NCI-H460 (cell line): ENCODE measurements at regions not wholly inside any gene's neighbourhood (a gene's known extent, or its start where the extent isn't known, plus 50 kb on each side); places are given as distances from the start of the nearest gene placed in this dataset.

Experiments
- DNase-seq: peaks from one replicate; pipeline ENCODE4 v3.0.0-alpha.2; 2016; ENCODE audit warnings: low read depth; ENCODE audit errors: extremely low read depth

DNA sequence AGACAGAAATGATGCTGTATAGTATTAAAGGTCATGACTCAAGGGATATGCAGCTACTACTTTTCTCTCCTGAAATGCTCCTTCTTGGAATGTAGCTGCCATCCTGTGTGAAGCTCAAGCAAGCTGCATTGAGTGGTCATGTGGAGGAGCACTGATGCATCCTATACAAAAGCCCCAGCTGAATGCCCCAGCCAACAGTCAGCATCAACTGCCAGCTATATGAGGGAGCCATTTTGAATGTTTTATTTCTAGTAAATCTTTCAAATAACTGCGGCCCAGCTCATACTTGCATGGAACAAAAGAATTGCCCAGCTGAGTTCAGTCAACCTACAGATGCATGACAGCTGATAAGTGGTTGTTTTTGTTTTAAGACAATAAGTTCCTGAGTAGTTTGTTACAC lies 165.0 kb upstream of the GEMIN8 start:
- DNase-seq: no peak

GRCh38 chrX:14193547-14193946 lies 163.9 kb upstream of the GEMIN8 start:
- DNase-seq: no peak

GRCh38 chrX:14173873-14174272 lies 144.2 kb upstream of the GEMIN8 start:
- DNase-seq: no peak

DNA sequence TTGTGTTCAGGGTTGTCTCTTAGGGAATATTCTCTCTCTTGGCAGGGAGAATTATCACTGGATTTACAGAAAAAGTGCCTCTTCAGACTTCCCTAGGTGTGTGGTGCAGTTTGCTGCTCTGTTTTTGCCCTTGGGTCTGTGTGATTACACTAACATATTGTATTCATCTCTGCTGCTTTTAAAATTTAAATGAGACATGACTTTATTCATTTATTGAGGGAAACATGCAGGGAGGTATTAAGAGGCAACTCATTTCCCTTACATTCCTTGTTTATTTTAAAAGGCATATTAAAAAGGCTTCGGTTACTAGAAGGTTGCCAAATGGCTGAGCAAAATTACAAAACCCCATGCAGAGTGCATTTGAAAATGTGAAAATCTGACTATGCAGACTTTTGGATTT lies 135.1 kb upstream of the GEMIN8 start:
- DNase-seq: no peak

DNA sequence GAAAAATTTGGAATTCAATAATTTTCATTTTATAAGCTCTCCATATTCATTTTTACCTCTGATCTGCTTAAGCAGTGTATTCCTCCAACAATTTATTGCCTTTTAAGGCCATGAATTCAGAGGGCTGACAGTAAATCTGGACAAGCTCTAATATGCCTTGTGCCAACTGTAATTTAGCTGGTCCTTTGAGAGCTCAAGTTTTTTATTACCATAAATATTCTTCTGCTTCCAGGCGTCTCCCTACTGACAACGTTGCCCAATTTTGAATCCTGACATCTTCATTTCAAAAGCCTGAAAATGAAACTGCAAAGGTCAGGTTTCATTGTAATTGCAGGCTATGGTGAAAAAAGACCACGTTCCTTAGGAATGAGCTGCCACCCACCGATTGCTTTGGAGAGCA lies 95.8 kb upstream of the GEMIN8 start:
- no peak for DNase-seq

DNA sequence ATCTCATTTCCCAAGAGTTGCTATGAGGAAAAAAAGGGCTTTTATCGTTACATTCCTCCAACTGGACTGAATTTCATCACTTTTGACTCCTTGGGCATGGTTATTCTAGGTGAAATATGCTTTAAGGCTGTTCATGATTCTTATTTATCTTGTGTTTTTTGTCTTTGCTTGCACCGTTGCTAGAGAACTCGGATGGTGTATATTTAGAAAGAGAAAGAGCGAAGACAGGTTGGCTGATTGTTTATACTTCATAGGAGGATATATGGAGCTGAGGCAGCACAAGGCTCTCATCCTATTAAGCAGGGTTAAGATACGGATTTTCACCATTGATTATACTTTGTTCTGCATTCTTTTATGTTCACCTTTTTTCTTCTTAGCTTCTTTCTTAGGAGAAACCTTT lies 94.9 kb upstream of the GEMIN8 start:
- no peak for DNase-seq

DNA sequence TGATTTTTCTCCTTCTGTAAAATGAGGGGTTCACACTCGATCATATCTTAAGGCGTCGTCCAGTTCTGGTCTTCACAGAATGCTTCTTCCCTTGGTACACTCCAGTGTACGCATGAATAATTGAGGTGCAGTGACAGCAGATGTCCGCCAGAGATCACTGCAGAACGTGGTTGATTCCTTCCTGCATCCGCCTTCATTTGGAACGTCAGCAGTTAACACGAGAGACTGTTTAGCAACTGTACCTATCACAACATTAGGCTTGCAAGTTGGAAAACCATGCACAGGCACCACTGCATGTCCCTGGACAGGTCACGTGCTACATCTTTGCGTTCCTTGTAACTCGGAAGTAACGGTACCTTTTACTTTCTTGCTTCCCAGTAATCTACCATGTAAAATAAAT lies 66.0 kb upstream of the GEMIN8 start:
- DNase-seq: peak; percentile 26

DNA sequence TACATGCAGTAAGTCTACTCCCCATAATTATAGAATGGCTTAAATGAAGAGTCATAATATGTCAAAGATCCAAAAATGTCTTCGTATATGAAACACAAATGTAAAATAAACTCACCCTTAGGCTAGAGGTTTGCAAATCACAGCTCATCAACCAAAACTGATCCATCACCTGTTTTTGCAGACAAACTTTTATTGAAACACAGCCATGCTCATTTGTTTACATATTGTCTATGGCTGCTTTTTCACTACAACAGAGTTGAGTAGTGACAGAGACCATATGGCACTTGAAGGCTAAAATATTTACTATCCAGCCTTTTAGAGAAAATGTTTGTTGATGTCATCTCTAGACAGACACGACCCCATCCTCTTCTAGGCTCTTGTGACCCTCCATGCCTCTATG lies 64.5 kb upstream of the GEMIN8 start:
- no peak for DNase-seq

- no peak for DNase-seq
Observed at GRCh38 chrX:14084466-14084865, 54.8 kb upstream of the GEMIN8 start.

- no peak for DNase-seq
Observed at GRCh38 chrX:14083783-14084182, 54.1 kb upstream of the GEMIN8 start.

DNA sequence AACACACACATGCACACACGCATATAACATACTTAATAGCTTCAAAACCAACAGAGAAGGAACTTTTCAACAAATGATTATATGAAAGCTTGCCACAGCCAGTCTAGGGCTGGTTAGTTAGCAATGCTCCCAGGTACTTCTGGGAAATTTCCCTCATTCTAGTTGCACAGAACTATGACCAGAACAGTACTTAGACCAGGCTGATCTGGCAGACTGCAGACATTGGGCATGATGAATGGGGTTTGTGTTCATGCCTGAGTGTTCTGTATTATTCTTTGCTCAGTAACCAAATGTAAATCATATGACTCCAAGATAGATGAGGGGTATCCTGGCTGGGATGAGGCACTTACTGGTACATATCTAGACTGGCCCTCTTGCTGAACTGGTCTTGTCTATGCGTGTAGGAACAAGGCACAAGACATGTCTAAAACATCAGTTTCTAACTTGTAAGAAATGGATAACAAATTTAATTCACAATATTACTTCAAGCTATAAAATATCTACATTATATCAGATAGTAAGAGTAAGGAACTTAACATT lies 50.3 kb upstream of the GEMIN8 start:
- no peak for DNase-seq
